SK-N-SH (cell line): ENCODE measurements at regions not wholly inside any gene's neighbourhood (a gene's known extent, or its start where the extent isn't known, plus 50 kb on each side); places are given as distances from the start of the nearest gene placed in this dataset.
"Not testable (repeated sequence)": the region's sequence is repeated elsewhere in the genome, so short reads cannot be mapped to it uniquely, and the experiment has no call there.

Experiments used
- CTCF ChIP-seq: fragments of 200-600 bp; sonication (generic); IDR thresholded peaks from 2 replicates; pipeline ENCODE4 v1.6.1; 2017; ENCODE audit warnings: antibody characterized with exemption, mild to moderate bottlenecking, moderate library complexity
- FOXM1 ChIP-seq: IDR thresholded peaks from 2 replicates; pipeline ENCODE4 v1.4.0; 2012; ENCODE audit warnings: low read depth, mild to moderate bottlenecking
- JUND ChIP-seq: IDR thresholded peaks from 2 replicates; pipeline ENCODE4 v1.4.0; 2012
- MAX ChIP-seq: IDR thresholded peaks from 2 replicates; pipeline ENCODE4 v1.4.0; 2012; ENCODE audit warnings: low read depth
- POLR2AphosphoS5 ChIP-seq: IDR thresholded peaks from 2 replicates; pipeline ENCODE4 v1.6.1; 2012; ENCODE audit warnings: low read depth, low read length
- TAF1 ChIP-seq: IDR thresholded peaks from 2 replicates; pipeline ENCODE4 v1.6.1; 2012; ENCODE audit warnings: low read depth, mild to moderate bottlenecking, low read length, moderate library complexity, borderline replicate concordance
- YY1 ChIP-seq: IDR thresholded peaks from 2 replicates; pipeline ENCODE4 v1.4.0; 2012; ENCODE audit warnings: low read depth, mild to moderate bottlenecking

- TF ChIP-seq CTCF, MAX, TAF1, POLR2AphosphoS5, FOXM1, JUND, YY1: not testable (repeated sequence)
Measured at GRCh38 chr1:223991297-223991857, 122.5 kb upstream of the FBXO28 start.
